WI38 (cell line): ENCODE measurements at regions not wholly inside any gene's neighbourhood (a gene's known extent, or its start where the extent isn't known, plus 50 kb on each side); places are given as distances from the start of the nearest gene placed in this dataset.

ENCODE experiments used
- H3K4me3 ChIP-seq: 2 replicates; pipeline ENCODE4 v1.5.1; 2011; ENCODE audit warnings: low read depth, mild to moderate bottlenecking, control low read depth, low read length
- CTCF ChIP-seq: IDR thresholded peaks from 2 replicates; pipeline ENCODE4 v1.5.1; 2012; ENCODE audit warnings: low read depth, mild to moderate bottlenecking, control low read depth, low read length

DNA sequence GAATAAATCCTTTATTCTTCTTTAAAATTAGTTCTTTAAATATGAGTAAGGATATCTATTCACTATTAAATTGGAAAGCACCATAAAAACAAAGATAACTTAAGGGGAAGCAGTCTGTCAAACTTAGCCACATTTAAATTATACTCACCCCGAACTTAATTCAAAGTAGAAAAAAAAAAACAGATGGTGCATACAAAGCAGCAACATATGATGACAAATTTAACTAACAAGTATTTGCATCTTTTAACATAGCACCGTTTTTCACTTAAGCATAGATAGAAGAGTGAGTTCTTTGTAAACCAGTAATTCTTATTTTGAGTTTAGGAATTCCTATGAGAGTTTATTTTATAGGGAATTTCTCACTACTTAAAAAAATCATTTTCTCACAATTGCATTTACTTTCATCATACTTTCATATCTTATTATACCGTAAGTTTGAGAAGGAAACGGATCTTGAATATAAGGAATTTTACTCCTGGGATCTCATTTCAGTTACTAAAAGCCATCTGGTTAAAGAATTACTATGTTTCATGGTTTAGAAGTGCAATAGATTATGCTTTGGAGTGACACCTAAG, 828.2 kb upstream of the MAP3K7 start:
- no peak for TF ChIP-seq CTCF
- H3K4me3 ChIP-seq, result no peak overlapping the region

DNA sequence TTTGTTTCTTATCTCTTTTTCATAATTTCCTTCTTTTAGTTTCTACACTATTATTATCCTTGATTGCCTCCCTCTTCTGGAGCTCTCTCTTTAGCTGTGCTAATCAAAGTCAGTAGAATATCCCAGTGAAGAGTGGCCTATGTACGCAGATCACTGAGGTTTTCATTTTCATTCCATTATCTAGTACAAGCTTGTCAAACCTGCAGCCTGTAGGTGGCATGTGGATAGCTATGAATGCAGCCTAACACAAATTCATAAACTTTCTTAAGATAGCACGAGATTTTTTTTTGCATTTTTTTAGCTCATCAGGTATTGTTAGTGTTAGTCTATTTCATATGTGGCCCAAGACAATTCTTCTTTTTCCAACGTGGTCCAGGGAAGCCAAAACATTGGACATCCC, 825.7 kb upstream of the MAP3K7 start:
- H3K4me3 ChIP-seq, result no peak overlapping the region
- TF ChIP-seq CTCF, result no peak

DNA sequence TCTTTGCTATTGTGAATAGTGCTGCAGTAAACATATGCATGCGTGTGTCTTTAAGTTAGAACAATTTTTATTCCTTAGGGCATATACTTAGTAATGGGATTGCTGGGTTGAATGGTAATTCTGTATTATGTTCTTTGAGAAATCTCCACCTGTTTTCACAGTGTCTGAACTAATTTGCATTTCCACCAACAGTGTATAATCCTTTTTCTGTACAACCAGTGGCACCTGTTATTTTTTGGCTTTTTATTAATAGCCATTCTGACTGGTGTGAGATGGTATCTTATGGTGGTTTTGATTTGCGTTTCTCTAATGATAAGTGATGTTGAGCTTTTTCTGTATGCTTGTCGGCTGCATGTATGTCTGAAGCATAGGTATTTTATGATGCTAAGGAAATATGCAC, 820.8 kb upstream of the MAP3K7 start:
- H3K4me3 ChIP-seq, result no peak overlapping the region
- TF ChIP-seq CTCF, result no peak

DNA sequence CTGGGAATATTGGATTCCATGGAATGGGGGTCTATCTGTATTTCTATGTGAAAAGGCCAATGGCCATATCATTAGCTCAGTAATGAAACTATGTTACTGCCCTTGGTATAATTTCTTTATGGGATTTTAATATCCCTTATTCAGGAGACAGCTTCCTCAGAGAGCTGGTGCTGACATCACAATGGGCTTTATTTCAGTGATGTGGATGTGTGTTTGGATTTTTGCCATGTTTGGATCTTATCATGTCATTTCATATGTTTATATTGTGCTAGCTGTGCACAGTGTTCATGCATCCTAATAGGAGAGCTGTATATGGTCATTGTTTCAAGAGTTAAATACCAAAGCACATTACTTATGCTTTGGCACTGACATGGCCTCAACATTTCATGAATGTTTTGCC, 806.1 kb upstream of the MAP3K7 start:
- no peak for TF ChIP-seq CTCF
- no peak overlapping the region for H3K4me3 ChIP-seq

GRCh38 chr6:91387290-91388059, 800.6 kb upstream of the MAP3K7 start:
- no peak for TF ChIP-seq CTCF
- no peak overlapping the region for H3K4me3 ChIP-seq

DNA sequence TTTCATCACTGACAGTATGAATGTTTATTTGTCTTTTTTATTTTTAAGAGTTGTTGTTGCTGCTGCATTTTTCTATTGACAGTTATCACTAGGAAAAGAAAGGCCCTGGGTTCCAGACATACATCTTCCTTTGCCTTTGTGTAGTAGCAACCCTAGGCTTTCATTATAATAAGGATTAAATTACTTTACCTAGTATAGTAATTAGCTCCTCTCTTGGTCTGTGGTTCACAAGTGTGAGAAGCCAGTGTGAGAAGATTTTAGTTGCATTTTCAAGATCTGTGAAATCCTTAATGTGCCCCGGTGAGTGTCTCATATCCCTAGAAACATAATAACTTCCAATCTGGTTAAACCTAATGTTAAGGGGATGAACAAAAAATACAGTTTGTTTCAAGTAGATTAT, 799.3 kb upstream of the MAP3K7 start:
- H3K4me3 ChIP-seq, result no peak overlapping the region
- TF ChIP-seq CTCF, result no peak

GRCh38 chr6:91383207-91383606, 796.3 kb upstream of the MAP3K7 start:
- TF ChIP-seq CTCF, result no peak
- H3K4me3 ChIP-seq, result no peak overlapping the region
